ENCODE measurements at regions not wholly inside any gene's neighbourhood (a gene's known extent, or its start where the extent isn't known, plus 50 kb on each side); places are given as distances from the start of the nearest gene placed in this dataset.

GRCh38 chr2:21617885-21618434 lies 494.2 kb downstream of the TDRD15 start:
- Histone ChIP-seq H3K9ac (ENCODE audit: low read depth, low read length) (no peak overlapping the region), H2AFZ (ENCODE audit: low read depth, low read length) (no peak overlapping the region), H3K4me1 (ENCODE audit: insufficient read depth, low read length) (no peaks in the 10 kb centered on the region), H3K4me3 (ENCODE audit: low read depth in 1 of 2, low read length in 2 of 2) (no peak overlapping the region), H3K79me2 (ENCODE audit: insufficient read depth, low read length) (no peaks in the 10 kb centered on the region), H3K9me3 (ENCODE audit: insufficient read depth, low read length, severe bottlenecking) (no peaks in the 10 kb centered on the region), H3K27me3 (ENCODE audit: insufficient read depth, low read length, poor library complexity) (no peaks in the 10 kb centered on the region), H4K20me1 (ENCODE audit: insufficient read depth, low read length) (no peaks in the 10 kb centered on the region), H3K27ac (ENCODE audit: low read length) (no peak overlapping the region), H3K4me2 (ENCODE audit: insufficient read depth, low read length) (no peak overlapping the region), H3K36me3 (ENCODE audit: insufficient read depth, low read length) (no peaks in the 10 kb centered on the region)
- no peak for ATAC-seq (ENCODE audit: insufficient read depth, low read depth)
- no peak for DNase-seq
- TF ChIP-seq CTCF (IDR thresholded peaks at IDR 0.05; ENCODE audit: borderline replicate concordance, extremely low read depth, low read length, poor library complexity, severe bottlenecking) (no peak), EZH2 (IDR thresholded peaks at IDR 0.05; ENCODE audit: borderline replicate concordance, low read depth, low read length, severe bottlenecking) (no peak)

- Histone ChIP-seq H3K4me3 (ENCODE audit: low read depth in 1 of 2, low read length in 2 of 2) (no peak overlapping the region), H3K4me1 (ENCODE audit: insufficient read depth, low read length) (no peaks in the 10 kb centered on the region), H4K20me1 (ENCODE audit: insufficient read depth, low read length) (no peaks in the 10 kb centered on the region), H3K27ac (ENCODE audit: low read length) (no peak overlapping the region), H3K36me3 (ENCODE audit: insufficient read depth, low read length) (no peaks in the 10 kb centered on the region), H3K79me2 (ENCODE audit: insufficient read depth, low read length) (no peaks in the 10 kb centered on the region), H3K9ac (ENCODE audit: low read depth, low read length) (no peak overlapping the region), H3K9me3 (ENCODE audit: insufficient read depth, low read length, severe bottlenecking) (no peaks in the 10 kb centered on the region), H3K27me3 (ENCODE audit: insufficient read depth, low read length, poor library complexity) (no peaks in the 10 kb centered on the region), H3K4me2 (ENCODE audit: insufficient read depth, low read length) (no peak overlapping the region), H2AFZ (ENCODE audit: low read depth, low read length) (no peak overlapping the region)
- DNase-seq (no peak), ATAC-seq (ENCODE audit: insufficient read depth, low read depth) (no peak)
- TF ChIP-seq EZH2 (IDR thresholded peaks at IDR 0.05; ENCODE audit: borderline replicate concordance, low read depth, low read length, severe bottlenecking): no peak
- no peak for TF ChIP-seq CTCF (IDR thresholded peaks at IDR 0.05; ENCODE audit: borderline replicate concordance, extremely low read depth, low read length, poor library complexity, severe bottlenecking)
Observed at GRCh38 chr2:21620771-21621170, 497.0 kb downstream of the TDRD15 start.

GRCh38 chr2:21627938-21628337 lies 504.2 kb downstream of the TDRD15 start:
- TF ChIP-seq CTCF (IDR thresholded peaks at IDR 0.05; ENCODE audit: borderline replicate concordance, extremely low read depth, low read length, poor library complexity, severe bottlenecking): no peak
- TF ChIP-seq EZH2 (IDR thresholded peaks at IDR 0.05; ENCODE audit: borderline replicate concordance, low read depth, low read length, severe bottlenecking): no peak
- Histone ChIP-seq H3K9me3 (ENCODE audit: insufficient read depth, low read length, severe bottlenecking) (no peaks in the 10 kb centered on the region), H3K4me1 (ENCODE audit: insufficient read depth, low read length) (no peaks in the 10 kb centered on the region), H4K20me1 (ENCODE audit: insufficient read depth, low read length) (no peaks in the 10 kb centered on the region), H3K36me3 (ENCODE audit: insufficient read depth, low read length) (no peaks in the 10 kb centered on the region), H3K9ac (ENCODE audit: low read depth, low read length) (no peak overlapping the region), H3K4me3 (ENCODE audit: low read depth in 1 of 2, low read length in 2 of 2) (no peak overlapping the region), H3K27ac (ENCODE audit: low read length) (no peak overlapping the region), H3K27me3 (ENCODE audit: insufficient read depth, low read length, poor library complexity) (no peaks in the 10 kb centered on the region), H3K4me2 (ENCODE audit: insufficient read depth, low read length) (no peak overlapping the region), H2AFZ (ENCODE audit: low read depth, low read length) (no peak overlapping the region), H3K79me2 (ENCODE audit: insufficient read depth, low read length) (no peaks in the 10 kb centered on the region)
- ATAC-seq (ENCODE audit: insufficient read depth, low read depth): no peak
- no peak for DNase-seq

- H3K4me1 ChIP-seq (ENCODE audit: insufficient read depth, low read length): no peaks in the 10 kb centered on the region
- ATAC-seq (ENCODE audit: insufficient read depth, low read depth) (no peak), DNase-seq (no peak)
- H3K9me3 ChIP-seq (ENCODE audit: insufficient read depth, low read length, severe bottlenecking): no peaks in the 10 kb centered on the region
- no peak overlapping the region for H3K9ac ChIP-seq (ENCODE audit: low read depth, low read length)
- TF ChIP-seq EZH2 (IDR thresholded peaks at IDR 0.05; ENCODE audit: borderline replicate concordance, low read depth, low read length, severe bottlenecking): no peak
- no peak for TF ChIP-seq CTCF (IDR thresholded peaks at IDR 0.05; ENCODE audit: borderline replicate concordance, extremely low read depth, low read length, poor library complexity, severe bottlenecking)
- H3K27me3 ChIP-seq (ENCODE audit: insufficient read depth, low read length, poor library complexity): no peaks in the 10 kb centered on the region
- no peak overlapping the region for H3K27ac ChIP-seq (ENCODE audit: low read length)
- no peak overlapping the region for H3K4me3 ChIP-seq (ENCODE audit: low read depth in 1 of 2, low read length in 2 of 2)
- no peaks in the 10 kb centered on the region for H3K36me3 ChIP-seq (ENCODE audit: insufficient read depth, low read length)
- H2AFZ ChIP-seq (ENCODE audit: low read depth, low read length): no peak overlapping the region
- H4K20me1 ChIP-seq (ENCODE audit: insufficient read depth, low read length): no peaks in the 10 kb centered on the region
- H3K79me2 ChIP-seq (ENCODE audit: insufficient read depth, low read length): no peaks in the 10 kb centered on the region
- no peak overlapping the region for H3K4me2 ChIP-seq (ENCODE audit: insufficient read depth, low read length)
Observed at GRCh38 chr2:21633015-21633414, 509.2 kb downstream of the TDRD15 start.

Data from DND-41 (cell line).